ENCODE measurements at regions not wholly inside any gene's neighbourhood (a gene's known extent, or its start where the extent isn't known, plus 50 kb on each side); places are given as distances from the start of the nearest gene placed in this dataset.

GRCh38 chr22:34866081-34866480 lies 199.9 kb upstream of the ISX start:
- no peak for TF ChIP-seq POLR2A (IDR thresholded peaks at IDR 0.05; ENCODE audit: low read length)
- TF ChIP-seq GATA1 (IDR thresholded peaks at IDR 0.05; ENCODE audit: low read depth, low read length), result no peak

Data from erythroblast (primary cell).